ENCODE measurements at regions not wholly inside any gene's neighbourhood (a gene's known extent, or its start where the extent isn't known, plus 50 kb on each side); places are given as distances from the start of the nearest gene placed in this dataset.

GRCh38 chr14:76687611-76688382, 73.5 kb upstream of the VASH1 start:
- peaks cover 38% of the 10 kb centered on the region for H3K9me3 Mint-ChIP-seq (ENCODE audit: low read depth)

GRCh38 chr14:76688383-76688671, 72.9 kb upstream of the VASH1 start:
- no peaks in the 10 kb centered on the region for H3K27me3 Mint-ChIP-seq (ENCODE audit: low read depth)
- no peak for TF ChIP-seq CTCF (IDR thresholded peaks at IDR 0.05)
- peaks cover 33% of the 10 kb centered on the region for H3K9me3 Mint-ChIP-seq (ENCODE audit: low read depth)
- no peak overlapping the region for H3K4me3 Mint-ChIP-seq (ENCODE audit: unreplicated experiment)
- no peak overlapping the region for H3K27ac Mint-ChIP-seq (ENCODE audit: unreplicated experiment)
- H3K4me1 Mint-ChIP-seq (ENCODE audit: low read depth) = no peaks in the 10 kb centered on the region
- H3K36me3 Mint-ChIP-seq (ENCODE audit: low read depth) = peaks cover 2% of the 10 kb centered on the region
- DNase-seq (ENCODE audit: low spot score) = no peak

More at GRCh38 chr14:76687611-76688382, 73.5 kb upstream of the VASH1 start:
- no peaks in the 10 kb centered on the region for H3K4me1 Mint-ChIP-seq (ENCODE audit: low read depth)
- no peak overlapping the region for H3K4me3 Mint-ChIP-seq (ENCODE audit: unreplicated experiment)
- TF ChIP-seq CTCF (IDR thresholded peaks at IDR 0.05) = no peak
- DNase-seq (ENCODE audit: low spot score) = no peak
- H3K27ac Mint-ChIP-seq (ENCODE audit: unreplicated experiment) = no peak overlapping the region
- no peaks in the 10 kb centered on the region for H3K27me3 Mint-ChIP-seq (ENCODE audit: low read depth)
- H3K36me3 Mint-ChIP-seq (ENCODE audit: low read depth) = peaks cover 3% of the 10 kb centered on the region

- H3K27ac Mint-ChIP-seq (ENCODE audit: unreplicated experiment) = no peak overlapping the region
- H3K4me1 Mint-ChIP-seq (ENCODE audit: low read depth) = no peaks in the 10 kb centered on the region
- DNase-seq (ENCODE audit: low spot score) = no peak
- H3K4me3 Mint-ChIP-seq (ENCODE audit: unreplicated experiment) = no peak overlapping the region
- peaks cover under 1% of the 10 kb centered on the region for H3K27me3 Mint-ChIP-seq (ENCODE audit: low read depth)
- peaks cover 25% of the 10 kb centered on the region for H3K9me3 Mint-ChIP-seq (ENCODE audit: low read depth)
- H3K36me3 Mint-ChIP-seq (ENCODE audit: low read depth) = peaks cover 2% of the 10 kb centered on the region
- TF ChIP-seq CTCF (IDR thresholded peaks at IDR 0.05) = no peak
These were observed 70.7 kb upstream of the VASH1 start for GRCh38 chr14:76690502-76691105.

GRCh38 chr14:76694106-76694505, 67.2 kb upstream of the VASH1 start:
- no peak for DNase-seq (ENCODE audit: low spot score)
- H3K27me3 Mint-ChIP-seq (ENCODE audit: low read depth) = peaks cover 5% of the 10 kb centered on the region
- H3K9me3 Mint-ChIP-seq (ENCODE audit: low read depth) = peaks cover 5% of the 10 kb centered on the region
- H3K4me3 Mint-ChIP-seq (ENCODE audit: unreplicated experiment) = no peak overlapping the region
- H3K36me3 Mint-ChIP-seq (ENCODE audit: low read depth) = no peaks in the 10 kb centered on the region
- no peak overlapping the region for H3K27ac Mint-ChIP-seq (ENCODE audit: unreplicated experiment)
- H3K4me1 Mint-ChIP-seq (ENCODE audit: low read depth) = peaks cover 7% of the 10 kb centered on the region
- TF ChIP-seq CTCF (IDR thresholded peaks at IDR 0.05) = no peak

GRCh38 chr14:76695263-76695920, 65.9 kb upstream of the VASH1 start:
- Mint-ChIP-seq H3K27me3 (ENCODE audit: low read depth) (peaks cover 5% of the 10 kb centered on the region), H3K27ac (ENCODE audit: unreplicated experiment) (no peak overlapping the region), H3K36me3 (ENCODE audit: low read depth) (no peaks in the 10 kb centered on the region), H3K4me1 (ENCODE audit: low read depth) (peaks cover 11% of the 10 kb centered on the region), H3K9me3 (ENCODE audit: low read depth) (no peaks in the 10 kb centered on the region), H3K4me3 (ENCODE audit: unreplicated experiment) (no peak overlapping the region)
- DNase-seq (ENCODE audit: low spot score) = no peak
- no peak for TF ChIP-seq CTCF (IDR thresholded peaks at IDR 0.05)

Measured in chondrocyte (in vitro differentiated cells).